C4-2B (cell line): ENCODE measurements at regions not wholly inside any gene's neighbourhood (a gene's known extent, or its start where the extent isn't known, plus 50 kb on each side); places are given as distances from the start of the nearest gene placed in this dataset.

ENCODE experiments used
- CTCF ChIP-seq: fragments of 450-650 bp; conservative IDR thresholded peaks from 2 replicates; pipeline ENCODE4 v1.5.1; 2017; ENCODE audit warnings: mild to moderate bottlenecking
- ZFX ChIP-seq: fragments of 450-650 bp; IDR thresholded peaks from 2 replicates; pipeline ENCODE4 v1.6.1; 2017

- TF ChIP-seq ZFX (no peak), CTCF (no peak)
Observed at GRCh38 chr4:138347561-138347960, 105.4 kb upstream of the SLC7A11 start.
